Astrocyte (in vitro differentiated cells and primary cell): ENCODE measurements at regions not wholly inside any gene's neighbourhood (a gene's known extent, or its start where the extent isn't known, plus 50 kb on each side); places are given as distances from the start of the nearest gene placed in this dataset.

Experiments
- DNase-seq: peaks from one replicate; pipeline ENCODE4 v3.0.0-alpha.2; 2010; ENCODE audit warnings: low read depth
- FAIRE-seq: peaks from 2 replicates; lab custom pipeline; 2011; peaks lifted over from hg19 to GRCh38; lab: Jason Lieb, UNC
- H2AFZ ChIP-seq: 2 replicates; pipeline ENCODE4 v1.6.0; 2012; ENCODE audit warnings: low read depth, low read length, inconsistent platforms
- H3K27ac ChIP-seq: 2 replicates; pipeline ENCODE4 v1.5.1; 2011; ENCODE audit warnings: low read depth, low read length, inconsistent platforms
- H3K27me3 ChIP-seq: 2 replicates; pipeline ENCODE4 v1.6.0; 2011; ENCODE audit warnings: low read length, inconsistent platforms; ENCODE audit not compliant: insufficient read depth
- H3K36me3 ChIP-seq: 2 replicates; pipeline ENCODE4 v1.5.1; 2011; ENCODE audit warnings: low read length, inconsistent platforms; ENCODE audit not compliant: insufficient read depth
- H3K4me1 ChIP-seq: 2 replicates; pipeline ENCODE4 v1.5.1; 2011; ENCODE audit warnings: low read length, inconsistent platforms; ENCODE audit not compliant: insufficient read depth
- H3K4me2 ChIP-seq: 2 replicates; pipeline ENCODE4 v1.6.0; 2012; ENCODE audit warnings: low read length, inconsistent platforms
- H3K4me3 ChIP-seq: 2 replicates; pipeline ENCODE4 v1.5.1; 2011; ENCODE audit warnings: low read depth, mild to moderate bottlenecking, low read length, inconsistent platforms; ENCODE audit not compliant: insufficient read depth
- H3K79me2 ChIP-seq: 2 replicates; pipeline ENCODE4 v1.6.0; 2012; ENCODE audit warnings: mild to moderate bottlenecking, low read length, inconsistent platforms; ENCODE audit not compliant: insufficient read depth
- H3K9ac ChIP-seq: 2 replicates; pipeline ENCODE4 v1.6.0; 2012; ENCODE audit warnings: mild to moderate bottlenecking, low read length, inconsistent platforms
- H3K9me3 ChIP-seq: 2 replicates; pipeline ENCODE4 v1.5.1; 2012; ENCODE audit warnings: low read depth, mild to moderate bottlenecking, low read length, inconsistent platforms; ENCODE audit not compliant: insufficient read depth
- H4K20me1 ChIP-seq: 2 replicates; pipeline ENCODE4 v1.6.0; 2012; ENCODE audit warnings: low read length, inconsistent platforms; ENCODE audit not compliant: insufficient read depth
- H3K27ac Mint-ChIP-seq: one replicate; pipeline ENCODE4 v1.8.0; 2021; ENCODE audit warnings: mild to moderate bottlenecking, mixed read lengths; ENCODE audit not compliant: unreplicated experiment
- H3K27me3 Mint-ChIP-seq: one replicate; pipeline ENCODE4 v1.8.0; 2021; ENCODE audit warnings: low read depth, mixed read lengths; ENCODE audit not compliant: unreplicated experiment
- H3K36me3 Mint-ChIP-seq: one replicate; pipeline ENCODE4 v1.8.0; 2021; ENCODE audit warnings: low read depth, mixed read lengths; ENCODE audit not compliant: unreplicated experiment
- H3K4me1 Mint-ChIP-seq: one replicate; pipeline ENCODE4 v1.8.0; 2021; ENCODE audit warnings: low read depth, mixed read lengths; ENCODE audit not compliant: unreplicated experiment
- H3K4me3 Mint-ChIP-seq: one replicate; pipeline ENCODE4 v1.8.0; 2021; ENCODE audit warnings: mild to moderate bottlenecking, moderate library complexity, mixed read lengths; ENCODE audit not compliant: unreplicated experiment
- H3K9me3 Mint-ChIP-seq: one replicate; pipeline ENCODE4 v1.8.0; 2021; ENCODE audit warnings: mild to moderate bottlenecking, mixed read lengths; ENCODE audit not compliant: unreplicated experiment
- EZH2 ChIP-seq: IDR thresholded peaks from 2 replicates; pipeline ENCODE4 v1.6.1; 2012; ENCODE audit warnings: mild to moderate bottlenecking, low read length, inconsistent platforms; ENCODE audit not compliant: insufficient read depth
- TF ChIP-seq, protein P1 (sequence below): IDR thresholded peaks from 2 replicates; pipeline ENCODE4 v1.5.1; 2011; ENCODE audit warnings: low read depth, mild to moderate bottlenecking, inconsistent platforms, low read length, moderate library complexity; ENCODE audit not compliant: insufficient read depth

DNA sequence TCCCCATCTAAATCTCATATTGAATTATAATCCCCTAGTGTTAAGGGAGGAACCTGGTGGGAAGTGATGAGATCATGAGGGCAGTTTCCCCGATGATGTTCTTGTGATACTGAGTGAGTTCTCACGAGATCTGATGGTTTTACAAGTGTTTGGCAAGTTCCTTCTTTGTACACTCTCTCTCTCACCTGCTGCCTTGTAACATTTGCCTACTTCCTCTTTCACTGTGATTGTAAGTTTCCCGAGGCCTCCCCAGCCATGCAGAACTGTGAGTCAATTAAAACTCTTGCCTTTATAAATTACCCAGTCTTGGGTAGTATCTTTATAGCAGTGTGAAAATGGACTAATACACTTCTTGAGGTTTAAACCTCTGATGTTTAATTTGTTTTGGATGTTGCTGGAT, 177.5 kb downstream of the CD8B2 start:
- H3K9me3 Mint-ChIP-seq, result peaks cover 5% of the 10 kb centered on the region

GRCh38 chr2:106667478-106668070, 180.4 kb downstream of the CD8B2 start:
- H3K27me3 ChIP-seq, result no peaks in the 10 kb centered on the region
- no peak for FAIRE-seq
- H3K79me2 ChIP-seq, result no peaks in the 10 kb centered on the region
- Mint-ChIP-seq H3K9me3 (peaks cover 5% of the 10 kb centered on the region), H3K4me3 (no peak overlapping the region), H3K27ac (no peak overlapping the region), H3K27me3 (no peaks in the 10 kb centered on the region), H3K4me1 (no peaks in the 10 kb centered on the region), H3K36me3 (no peaks in the 10 kb centered on the region)
- H3K36me3 ChIP-seq, result no peaks in the 10 kb centered on the region
- no peaks in the 10 kb centered on the region for H3K4me1 ChIP-seq
- no peak for DNase-seq
- TF ChIP-seq, protein P1, sequence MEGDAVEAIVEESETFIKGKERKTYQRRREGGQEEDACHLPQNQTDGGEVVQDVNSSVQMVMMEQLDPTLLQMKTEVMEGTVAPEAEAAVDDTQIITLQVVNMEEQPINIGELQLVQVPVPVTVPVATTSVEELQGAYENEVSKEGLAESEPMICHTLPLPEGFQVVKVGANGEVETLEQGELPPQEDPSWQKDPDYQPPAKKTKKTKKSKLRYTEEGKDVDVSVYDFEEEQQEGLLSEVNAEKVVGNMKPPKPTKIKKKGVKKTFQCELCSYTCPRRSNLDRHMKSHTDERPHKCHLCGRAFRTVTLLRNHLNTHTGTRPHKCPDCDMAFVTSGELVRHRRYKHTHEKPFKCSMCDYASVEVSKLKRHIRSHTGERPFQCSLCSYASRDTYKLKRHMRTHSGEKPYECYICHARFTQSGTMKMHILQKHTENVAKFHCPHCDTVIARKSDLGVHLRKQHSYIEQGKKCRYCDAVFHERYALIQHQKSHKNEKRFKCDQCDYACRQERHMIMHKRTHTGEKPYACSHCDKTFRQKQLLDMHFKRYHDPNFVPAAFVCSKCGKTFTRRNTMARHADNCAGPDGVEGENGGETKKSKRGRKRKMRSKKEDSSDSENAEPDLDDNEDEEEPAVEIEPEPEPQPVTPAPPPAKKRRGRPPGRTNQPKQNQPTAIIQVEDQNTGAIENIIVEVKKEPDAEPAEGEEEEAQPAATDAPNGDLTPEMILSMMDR, result no peak
- no peak for TF ChIP-seq EZH2
- H2AFZ ChIP-seq, result no peak overlapping the region
- no peaks in the 10 kb centered on the region for H3K9me3 ChIP-seq
- H3K27ac ChIP-seq, result no peak overlapping the region
- H3K4me2 ChIP-seq, result no peak overlapping the region
- no peaks in the 10 kb centered on the region for H4K20me1 ChIP-seq
- no peak overlapping the region for H3K4me3 ChIP-seq
- H3K9ac ChIP-seq, result no peak overlapping the region

More for the DNA sequence above, 177.5 kb downstream of the CD8B2 start:
- H2AFZ ChIP-seq, result no peak overlapping the region
- H3K79me2 ChIP-seq, result no peaks in the 10 kb centered on the region
- H3K27me3 Mint-ChIP-seq, result no peaks in the 10 kb centered on the region
- H3K9me3 ChIP-seq, result no peaks in the 10 kb centered on the region
- H3K4me1 ChIP-seq, result no peaks in the 10 kb centered on the region
- H3K36me3 ChIP-seq, result no peaks in the 10 kb centered on the region
- no peak overlapping the region for H3K4me2 ChIP-seq
- DNase-seq (no peak), FAIRE-seq (no peak)
- H3K36me3 Mint-ChIP-seq, result no peaks in the 10 kb centered on the region
- H3K9ac ChIP-seq, result no peak overlapping the region
- H3K4me3 Mint-ChIP-seq, result no peak overlapping the region
- H4K20me1 ChIP-seq, result no peaks in the 10 kb centered on the region
- H3K27ac Mint-ChIP-seq, result no peak overlapping the region
- H3K4me1 Mint-ChIP-seq, result peaks cover 2% of the 10 kb centered on the region
- TF ChIP-seq EZH2, result no peak
- TF ChIP-seq, protein P1, result no peak
- H3K27me3 ChIP-seq, result no peaks in the 10 kb centered on the region
- H3K27ac ChIP-seq, result no peak overlapping the region
- H3K4me3 ChIP-seq, result no peak overlapping the region

DNA sequence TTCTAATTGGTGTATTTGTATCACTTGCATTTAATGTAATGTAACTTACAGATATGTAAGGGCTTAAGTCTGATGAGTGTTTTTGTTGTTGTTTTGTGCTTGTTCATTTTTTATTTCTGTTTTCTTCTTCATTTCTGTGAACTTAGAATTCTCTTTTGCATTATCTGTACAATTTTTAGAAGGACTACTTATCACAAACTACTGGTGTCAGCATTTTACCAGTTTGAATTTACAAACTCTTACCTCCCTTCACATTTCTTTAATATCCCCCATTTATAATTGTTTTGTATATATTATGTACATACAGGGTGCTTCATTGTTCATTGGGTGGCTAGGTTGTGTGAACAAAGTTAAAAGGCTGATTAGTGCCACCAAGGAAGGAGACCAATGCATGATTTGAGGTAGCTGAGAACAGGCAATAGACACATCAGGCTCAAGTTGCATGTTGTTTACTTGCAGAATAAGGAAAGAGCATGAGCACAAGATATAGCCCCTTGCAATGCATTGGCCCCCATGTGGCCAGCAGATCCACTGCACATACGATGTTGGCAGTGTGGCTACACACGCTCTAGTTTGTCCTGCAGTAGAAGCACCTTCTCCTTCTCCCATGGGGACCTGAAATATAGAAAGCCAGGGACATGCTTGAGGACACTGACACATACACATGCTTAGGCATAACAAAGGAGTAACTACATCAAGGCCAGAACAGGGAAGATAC, 198.2 kb downstream of the CD8B2 start:
- TF ChIP-seq, protein P1, result no peak
- no peak for TF ChIP-seq EZH2

More for the DNA sequence above, 198.2 kb downstream of the CD8B2 start:
- Mint-ChIP-seq H3K27me3 (peaks cover 4% of the 10 kb centered on the region), H3K36me3 (no peaks in the 10 kb centered on the region), H3K27ac (no peak overlapping the region), H3K4me3 (no peak overlapping the region), H3K4me1 (no peaks in the 10 kb centered on the region), H3K9me3 (peaks cover 6% of the 10 kb centered on the region)
- Histone ChIP-seq H3K27me3 (no peaks in the 10 kb centered on the region), H3K36me3 (no peaks in the 10 kb centered on the region), H3K9me3 (no peaks in the 10 kb centered on the region), H3K27ac (no peak overlapping the region), H3K4me3 (no peak overlapping the region), H3K4me2 (no peak overlapping the region), H3K79me2 (no peaks in the 10 kb centered on the region), H3K4me1 (no peaks in the 10 kb centered on the region), H3K9ac (no peak overlapping the region), H2AFZ (no peak overlapping the region), H4K20me1 (no peaks in the 10 kb centered on the region)
- no peak for DNase-seq
- no peak for FAIRE-seq
